Breast epithelium (tissue), 3 donors: ENCODE measurements at regions not wholly inside any gene's neighbourhood (a gene's known extent, or its start where the extent isn't known, plus 50 kb on each side); places are given as distances from the start of the nearest gene placed in this dataset.

ENCODE experiments used
- POLR2A ChIP-seq: fragments of 450-650 bp; IDR thresholded peaks from one replicate; pipeline ENCODE4 v1.6.1; 2016; ENCODE audit warnings: antibody characterized with exemption, mild to moderate bottlenecking, moderate library complexity
- POLR2AphosphoS5 ChIP-seq, 3 donors: sonication (generic); formaldehyde crosslinking; IDR thresholded peaks; one replicate each; pipeline ENCODE4 v1.6.1; 2017; ENCODE audit warnings: antibody characterized with exemption in 3 of 3
- TF ChIP-seq, protein P1 (sequence below), 3 donors: fragments of 450-650 bp; IDR thresholded peaks; one replicate each; pipeline ENCODE4 v1.5.1; 2016 to 2017; ENCODE audit warnings: antibody characterized with exemption in 3 of 3, mild to moderate bottlenecking in 3 of 3, moderate library complexity in 3 of 3

DNA sequence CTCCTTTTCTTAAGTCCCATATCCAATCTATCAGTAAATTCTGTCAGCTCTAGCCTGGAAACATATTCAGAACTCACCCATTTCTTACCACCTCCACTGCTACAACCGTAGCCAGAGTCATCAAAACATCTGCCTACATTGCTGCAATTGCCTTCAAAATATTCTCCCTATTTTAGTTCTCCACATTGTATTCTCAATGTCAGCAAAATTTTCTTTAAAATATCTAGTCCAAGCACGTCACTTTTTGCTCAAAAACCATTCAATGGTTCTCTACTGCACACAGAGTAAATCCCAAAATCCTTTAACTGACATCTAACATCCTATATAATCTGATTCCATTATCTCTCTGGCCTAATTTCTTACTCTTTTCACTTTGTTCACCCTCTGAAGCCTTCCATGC is 68.5 kb upstream of the ERBB4 start:
- TF ChIP-seq, protein P1, sequence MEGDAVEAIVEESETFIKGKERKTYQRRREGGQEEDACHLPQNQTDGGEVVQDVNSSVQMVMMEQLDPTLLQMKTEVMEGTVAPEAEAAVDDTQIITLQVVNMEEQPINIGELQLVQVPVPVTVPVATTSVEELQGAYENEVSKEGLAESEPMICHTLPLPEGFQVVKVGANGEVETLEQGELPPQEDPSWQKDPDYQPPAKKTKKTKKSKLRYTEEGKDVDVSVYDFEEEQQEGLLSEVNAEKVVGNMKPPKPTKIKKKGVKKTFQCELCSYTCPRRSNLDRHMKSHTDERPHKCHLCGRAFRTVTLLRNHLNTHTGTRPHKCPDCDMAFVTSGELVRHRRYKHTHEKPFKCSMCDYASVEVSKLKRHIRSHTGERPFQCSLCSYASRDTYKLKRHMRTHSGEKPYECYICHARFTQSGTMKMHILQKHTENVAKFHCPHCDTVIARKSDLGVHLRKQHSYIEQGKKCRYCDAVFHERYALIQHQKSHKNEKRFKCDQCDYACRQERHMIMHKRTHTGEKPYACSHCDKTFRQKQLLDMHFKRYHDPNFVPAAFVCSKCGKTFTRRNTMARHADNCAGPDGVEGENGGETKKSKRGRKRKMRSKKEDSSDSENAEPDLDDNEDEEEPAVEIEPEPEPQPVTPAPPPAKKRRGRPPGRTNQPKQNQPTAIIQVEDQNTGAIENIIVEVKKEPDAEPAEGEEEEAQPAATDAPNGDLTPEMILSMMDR (IDR thresholded peaks at IDR 0.05) = no peak
- TF ChIP-seq POLR2A (no peak), POLR2AphosphoS5 (IDR thresholded peaks at IDR 0.05) (no peak)
